Activated T-helper 1 cell treated with anti-CD3 and anti-CD28 coated beads, Interleukin-2, amount 50 U/mL, for 16 hours (primary cell): ENCODE measurements at regions not wholly inside any gene's neighbourhood (a gene's known extent, or its start where the extent isn't known, plus 50 kb on each side); places are given as distances from the start of the nearest gene placed in this dataset.

ENCODE experiments used
- DNase-seq, 2 donors: peaks; one replicate each; pipeline ENCODE4 v3.0.0-alpha.2; 2020; ENCODE audit warnings: low read depth in 1 of 2, low spot score in 1 of 2

- DNase-seq: no peak
Measured at GRCh38 chr12:97321621-97322020, 141.0 kb upstream of the RMST start.

GRCh38 chr12:97322388-97322787 is 140.2 kb upstream of the RMST start:
- no peak for DNase-seq

GRCh38 chr12:97323154-97323553 is 139.4 kb upstream of the RMST start:
- DNase-seq: no peak

- no peak for DNase-seq
Measured at GRCh38 chr12:97324471-97324870, 138.1 kb upstream of the RMST start.

DNA sequence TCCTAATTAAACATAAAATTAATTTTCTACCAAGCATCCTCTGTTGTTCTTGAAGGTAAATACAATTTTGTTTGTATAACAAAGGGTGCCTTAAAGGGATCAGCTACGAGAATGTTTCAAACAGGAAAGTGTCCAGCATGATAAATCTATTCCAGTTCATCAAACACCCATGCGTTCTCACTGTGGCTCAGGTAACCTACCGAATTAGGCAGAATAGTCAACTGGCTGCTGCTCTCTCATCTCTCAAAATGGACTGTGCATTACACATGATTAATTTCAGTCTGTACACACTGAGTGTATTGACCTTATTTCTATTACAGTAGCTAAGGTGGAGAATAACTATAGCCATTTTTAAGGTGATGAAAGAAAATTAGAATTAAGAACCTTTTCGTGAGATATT is 127.5 kb upstream of the RMST start:
- DNase-seq: no peak

DNA sequence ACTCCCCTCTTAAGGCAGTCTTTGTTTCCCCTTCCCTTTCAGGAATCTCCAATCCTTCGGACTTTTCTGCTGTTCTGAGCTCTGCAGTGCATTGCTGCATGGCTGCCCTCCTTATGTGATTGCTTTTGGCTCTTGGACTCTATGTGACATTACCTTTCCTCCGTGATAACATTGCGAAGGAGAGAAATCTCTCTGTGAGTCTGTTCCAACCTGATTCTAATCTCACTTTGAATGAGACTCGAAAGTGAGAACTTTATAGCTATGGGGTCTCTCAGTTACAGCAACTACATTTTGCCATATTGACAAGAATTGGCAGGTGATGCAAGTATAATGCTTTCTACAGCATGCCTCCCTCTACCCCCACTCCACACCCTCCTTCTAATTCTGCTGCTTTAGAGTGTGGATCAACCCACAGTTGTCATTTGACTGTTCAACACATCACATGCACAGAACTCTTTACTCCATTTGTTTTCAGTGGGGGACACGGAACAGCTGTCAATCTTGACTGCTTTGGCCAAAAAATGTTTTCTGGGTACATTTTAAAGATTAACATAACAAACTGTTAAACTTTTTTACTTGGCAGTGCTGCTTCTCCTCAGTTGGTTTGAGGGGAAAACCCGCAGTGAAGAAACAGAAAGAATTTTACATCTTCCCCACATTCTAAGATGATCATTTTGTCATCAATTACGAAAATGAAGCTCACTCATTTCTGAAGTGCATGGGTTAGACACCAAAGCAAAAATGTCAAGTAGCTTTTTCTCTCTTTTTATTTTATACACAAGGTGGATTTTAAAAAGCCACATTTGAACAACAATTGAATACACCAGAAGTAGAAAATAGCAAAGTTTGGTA is 125.5 kb upstream of the RMST start:
- DNase-seq: no peak

DNA sequence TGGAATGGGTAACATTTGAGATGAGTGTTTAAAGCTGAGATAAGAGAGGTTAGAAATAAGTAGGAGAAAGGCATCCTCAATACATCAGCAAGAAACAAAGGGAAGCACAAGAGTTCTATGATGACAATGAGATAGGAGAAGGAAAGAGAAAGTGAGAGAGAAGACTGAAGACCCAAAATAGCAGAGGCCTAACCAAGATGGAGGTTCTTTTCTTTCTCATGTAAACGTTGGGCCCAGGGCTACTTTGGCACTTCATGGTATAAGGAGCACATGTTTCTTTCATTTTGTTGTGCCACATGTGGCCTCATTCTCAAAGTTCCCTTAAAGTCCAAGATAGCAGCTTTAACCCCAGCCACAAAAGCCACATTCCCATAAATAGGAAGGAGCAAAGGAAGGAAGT is 120.5 kb upstream of the RMST start:
- no peak for DNase-seq

- no peak for DNase-seq
Measured at GRCh38 chr12:97347956-97348355, 114.6 kb upstream of the RMST start.

DNA sequence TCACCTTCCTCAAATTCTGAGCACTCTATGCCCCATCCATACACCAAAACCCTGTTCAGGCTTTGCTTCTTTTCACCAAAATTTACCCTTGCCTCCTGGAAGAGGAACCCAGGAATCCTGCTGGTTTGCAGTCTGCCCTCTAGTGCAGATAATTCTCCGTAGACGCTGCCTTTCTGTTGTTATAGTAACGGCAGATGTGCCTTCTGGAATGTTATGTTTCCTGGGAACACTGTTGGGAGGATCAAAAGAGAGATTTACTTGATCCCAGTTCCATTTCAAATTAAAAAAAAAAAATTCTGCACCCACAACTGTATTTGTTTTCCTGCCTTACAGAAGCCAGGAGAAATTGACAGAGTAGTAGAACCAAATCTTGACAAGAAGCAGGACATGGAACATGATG is 104.2 kb upstream of the RMST start:
- no peak for DNase-seq

DNA sequence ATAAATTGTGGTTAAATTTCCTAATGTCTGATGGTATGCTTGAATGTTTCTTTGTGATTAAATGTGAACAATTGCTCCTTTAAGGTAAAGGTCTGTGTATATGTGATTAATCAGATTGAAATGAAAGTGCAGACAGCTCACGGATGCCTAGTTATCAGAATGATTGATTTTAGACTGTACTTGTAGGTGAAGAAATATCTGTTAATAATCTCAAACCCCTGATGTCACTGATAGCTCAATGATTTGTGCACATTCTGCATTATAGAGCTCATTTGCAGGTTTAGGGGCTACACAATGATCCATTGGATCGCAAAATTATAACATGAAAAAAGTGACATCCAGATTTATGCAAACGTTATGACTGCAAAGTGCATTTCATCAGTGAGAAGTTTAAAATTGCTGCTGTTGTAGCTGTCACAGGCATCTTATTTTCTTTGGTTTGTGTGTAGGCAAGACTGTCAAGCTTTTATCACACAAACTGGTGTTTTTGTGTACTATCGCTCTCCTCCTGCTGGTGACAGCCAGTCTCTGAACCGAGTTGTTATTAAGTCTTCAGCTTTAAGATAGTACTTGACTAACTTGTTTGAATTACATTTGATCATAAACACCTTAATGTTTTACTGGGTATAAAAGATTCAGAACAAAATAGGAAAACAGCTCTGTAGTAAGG is 103.4 kb upstream of the RMST start:
- DNase-seq: no peak

DNA sequence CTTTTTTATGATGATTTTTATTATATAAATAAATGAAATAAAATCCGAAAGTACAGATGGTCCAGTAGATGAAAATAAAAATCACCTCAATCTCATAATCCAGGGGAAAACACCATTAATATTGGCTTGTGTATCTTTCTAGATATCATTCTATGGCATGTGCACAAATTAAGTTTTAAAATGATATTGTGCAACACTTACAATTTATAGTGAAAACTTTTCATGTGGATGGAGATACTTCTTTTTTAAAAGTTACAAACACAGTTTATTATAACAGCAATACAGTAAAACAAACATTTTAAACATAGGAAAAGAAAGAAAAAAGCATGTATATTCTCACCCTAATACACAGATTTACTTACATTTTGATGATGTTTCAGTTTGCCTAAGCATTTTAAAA is 98.9 kb upstream of the RMST start:
- no peak for DNase-seq

DNA sequence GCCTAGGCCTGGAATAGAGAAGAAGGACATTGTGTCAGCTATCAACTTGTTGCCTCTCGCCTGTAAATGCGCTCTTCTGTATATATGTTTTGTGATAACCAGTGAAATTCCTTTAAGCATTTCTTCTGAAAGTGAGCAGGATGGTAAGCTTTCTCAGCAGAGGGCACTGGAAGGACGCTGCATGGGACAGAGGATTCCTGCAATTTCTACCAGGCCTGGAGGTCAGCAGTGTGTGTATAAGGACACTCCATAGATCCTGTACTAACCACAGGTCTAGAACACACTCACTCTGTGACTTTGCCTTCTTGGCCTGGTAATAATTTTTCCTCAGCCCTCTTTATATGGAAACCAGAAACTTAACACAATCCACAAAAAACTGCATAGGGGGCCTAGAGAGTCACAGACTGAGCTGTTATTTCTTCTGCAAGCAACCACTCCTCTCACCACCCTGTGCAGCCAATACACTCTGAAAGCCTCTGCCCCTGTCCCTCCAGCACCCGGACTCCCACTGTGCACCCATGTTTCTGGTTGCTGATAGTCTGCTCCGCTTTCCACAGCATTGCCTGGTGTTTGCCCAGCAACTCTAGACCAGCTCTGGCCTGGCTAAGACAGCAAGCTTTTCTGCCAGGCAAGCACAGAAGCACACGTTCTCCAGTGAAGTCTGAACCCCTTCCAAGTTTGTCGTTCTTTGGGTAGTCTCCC is 94.0 kb upstream of the RMST start:
- no peak for DNase-seq

GRCh38 chr12:97375310-97375709 is 87.3 kb upstream of the RMST start:
- DNase-seq: no peak

DNA sequence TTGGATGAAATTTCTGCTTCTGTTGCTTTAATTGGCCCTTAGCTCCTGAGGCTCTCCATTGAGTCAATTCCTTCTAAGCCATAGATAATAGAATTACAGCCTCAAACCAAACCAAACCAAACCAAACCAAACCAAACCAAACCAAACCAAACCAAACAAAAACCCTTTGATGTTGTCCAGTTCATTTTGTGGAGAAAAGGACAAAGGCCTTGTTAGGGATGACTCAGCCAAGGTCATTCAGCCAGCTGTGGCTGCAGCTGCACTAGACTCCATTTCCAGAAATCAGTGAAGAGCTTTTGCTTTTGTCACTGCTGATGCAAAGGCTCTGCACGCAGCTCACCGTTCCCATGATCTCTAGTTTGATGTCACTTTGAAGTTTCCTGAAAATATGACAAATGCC is 82.2 kb upstream of the RMST start:
- no peak for DNase-seq

- no peak for DNase-seq
Measured at GRCh38 chr12:97385121-97385520, 77.5 kb upstream of the RMST start.

DNA sequence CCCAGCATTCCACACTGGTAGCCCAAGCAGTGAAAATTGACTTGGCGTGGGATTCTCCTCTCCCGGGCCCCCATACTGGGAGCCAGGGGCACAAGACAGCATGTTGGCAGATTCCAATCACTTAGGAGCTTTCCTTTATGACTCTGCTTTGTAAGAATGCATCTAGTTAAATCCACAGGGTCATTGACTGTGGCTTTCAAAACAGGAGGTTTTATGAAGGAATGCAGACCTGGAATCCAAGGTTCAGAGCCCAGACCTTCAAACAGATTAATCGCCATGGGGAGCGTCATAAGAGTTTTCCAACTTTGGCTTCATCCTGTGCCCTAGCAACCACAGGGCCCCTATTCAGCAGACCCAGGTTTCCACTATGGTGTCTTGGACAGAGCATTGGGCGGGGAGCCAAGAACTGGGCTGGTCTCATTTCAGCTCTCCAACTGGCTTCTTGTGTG is 76.4 kb upstream of the RMST start:
- DNase-seq: no peak

DNA sequence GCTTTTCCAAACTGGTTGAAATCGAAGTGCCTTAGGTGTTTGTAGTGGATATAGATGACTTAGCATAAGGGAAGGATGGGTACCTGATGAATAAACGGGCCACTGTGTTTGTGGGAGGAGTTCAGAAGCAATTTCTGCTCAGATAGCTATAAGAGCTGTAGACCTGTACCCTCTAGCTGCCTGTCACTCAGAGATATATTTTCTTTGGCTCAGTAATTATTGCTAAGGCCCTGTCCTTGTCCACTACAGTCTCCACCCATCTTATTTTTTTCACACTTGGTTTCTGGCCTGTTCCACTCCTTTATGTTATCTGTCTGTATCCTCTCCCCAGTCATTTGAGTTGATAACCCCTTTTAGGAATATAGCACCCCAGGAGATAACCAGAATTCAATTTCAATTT is 74.8 kb upstream of the RMST start:
- no peak for DNase-seq

GRCh38 chr12:97394657-97395056 is 67.9 kb upstream of the RMST start:
- no peak for DNase-seq

GRCh38 chr12:97397008-97397407 is 65.6 kb upstream of the RMST start:
- no peak for DNase-seq

GRCh38 chr12:97398704-97399103 is 63.9 kb upstream of the RMST start:
- no peak for DNase-seq

- no peak for DNase-seq
Measured at GRCh38 chr12:97404093-97404492, 58.5 kb upstream of the RMST start.

- no peak for DNase-seq
Measured at GRCh38 chr12:97404543-97404942, 58.1 kb upstream of the RMST start.
